Ishikawa (cell line): ENCODE measurements at regions not wholly inside any gene's neighbourhood (a gene's known extent, or its start where the extent isn't known, plus 50 kb on each side); places are given as distances from the start of the nearest gene placed in this dataset.

Experiments used
- EP300 ChIP-seq: IDR thresholded peaks from 2 replicates; pipeline ENCODE4 v1.6.1; 2012; ENCODE audit warnings: borderline replicate concordance
- MAX ChIP-seq: IDR thresholded peaks from 2 replicates; pipeline ENCODE4 v1.6.1; 2012
- ZBTB7A ChIP-seq: IDR thresholded peaks from 2 replicates; pipeline ENCODE4 v1.6.1; 2012; ENCODE audit warnings: low read depth
- TF ChIP-seq, protein P1 (sequence below): IDR thresholded peaks from 2 replicates; pipeline ENCODE4 v1.6.1; 2012

DNA sequence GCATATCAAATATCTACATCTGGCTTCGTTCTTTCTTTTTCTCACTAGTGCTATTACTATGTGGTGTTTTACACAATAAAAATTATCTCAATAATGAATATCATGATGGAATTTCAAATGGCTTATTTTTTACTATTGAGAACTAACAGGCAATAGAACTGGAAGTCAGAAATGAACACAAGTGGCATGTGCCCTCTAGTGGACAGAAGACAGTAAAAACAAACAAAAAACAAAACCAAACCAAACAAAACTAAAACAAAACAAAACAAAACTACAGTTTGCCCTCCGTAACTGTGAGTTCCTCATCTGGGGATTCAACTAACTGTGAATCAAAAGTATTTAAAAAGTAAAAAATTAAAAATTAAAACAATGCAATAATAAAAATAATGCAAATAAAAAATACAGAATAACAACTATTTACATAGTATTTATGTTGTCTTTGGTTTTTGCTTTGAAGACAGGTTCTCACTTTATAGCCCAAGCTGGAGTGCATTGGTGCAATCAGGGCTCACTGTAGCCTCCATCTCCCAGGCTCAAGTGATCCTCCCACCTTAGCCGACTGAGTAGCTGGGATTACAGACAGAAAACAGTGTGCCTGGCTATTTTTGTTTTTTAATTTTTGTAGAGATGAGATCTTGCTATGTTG, 195.6 kb upstream of the TACR3 start:
- TF ChIP-seq EP300, result no peak
- TF ChIP-seq ZBTB7A, result no peak
- TF ChIP-seq MAX, result no peak
- TF ChIP-seq, protein P1, sequence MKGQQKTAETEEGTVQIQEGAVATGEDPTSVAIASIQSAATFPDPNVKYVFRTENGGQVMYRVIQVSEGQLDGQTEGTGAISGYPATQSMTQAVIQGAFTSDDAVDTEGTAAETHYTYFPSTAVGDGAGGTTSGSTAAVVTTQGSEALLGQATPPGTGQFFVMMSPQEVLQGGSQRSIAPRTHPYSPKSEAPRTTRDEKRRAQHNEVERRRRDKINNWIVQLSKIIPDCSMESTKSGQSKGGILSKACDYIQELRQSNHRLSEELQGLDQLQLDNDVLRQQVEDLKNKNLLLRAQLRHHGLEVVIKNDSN, result no peak
